ENCODE measurements at regions not wholly inside any gene's neighbourhood (a gene's known extent, or its start where the extent isn't known, plus 50 kb on each side); places are given as distances from the start of the nearest gene placed in this dataset.

DNA sequence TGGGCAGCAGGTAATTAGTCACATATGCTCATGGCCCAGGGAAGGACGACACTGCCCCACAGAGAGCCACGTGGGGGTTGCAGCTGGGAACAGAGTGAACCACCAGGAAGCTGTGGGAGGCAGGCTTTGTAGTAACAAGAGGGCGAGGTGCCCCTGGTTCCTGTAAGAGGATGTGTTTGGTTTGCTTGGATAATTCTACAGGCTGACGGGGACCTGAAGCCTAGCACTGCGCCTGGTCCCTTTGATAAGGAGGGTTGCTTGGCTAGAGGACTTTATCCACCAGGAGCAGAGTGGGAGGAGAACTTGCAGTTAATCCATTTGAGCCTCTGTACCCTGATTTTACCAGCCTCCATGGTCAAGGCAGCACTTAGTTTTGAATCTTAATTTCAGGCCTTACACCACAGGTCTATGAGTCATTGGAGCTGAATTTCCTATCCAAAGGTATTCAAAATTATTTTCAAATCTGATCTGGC is 67.4 kb upstream of the CLDN10 start (continued):
- TF ChIP-seq, protein P1, sequence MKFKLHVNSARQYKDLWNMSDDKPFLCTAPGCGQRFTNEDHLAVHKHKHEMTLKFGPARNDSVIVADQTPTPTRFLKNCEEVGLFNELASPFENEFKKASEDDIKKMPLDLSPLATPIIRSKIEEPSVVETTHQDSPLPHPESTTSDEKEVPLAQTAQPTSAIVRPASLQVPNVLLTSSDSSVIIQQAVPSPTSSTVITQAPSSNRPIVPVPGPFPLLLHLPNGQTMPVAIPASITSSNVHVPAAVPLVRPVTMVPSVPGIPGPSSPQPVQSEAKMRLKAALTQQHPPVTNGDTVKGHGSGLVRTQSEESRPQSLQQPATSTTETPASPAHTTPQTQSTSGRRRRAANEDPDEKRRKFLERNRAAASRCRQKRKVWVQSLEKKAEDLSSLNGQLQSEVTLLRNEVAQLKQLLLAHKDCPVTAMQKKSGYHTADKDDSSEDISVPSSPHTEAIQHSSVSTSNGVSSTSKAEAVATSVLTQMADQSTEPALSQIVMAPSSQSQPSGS (CRISPR knock-in tag; IDR thresholded peaks at IDR 0.05): no peak
- no peak for TF ChIP-seq ZNF23 (CRISPR knock-in tag; IDR thresholded peaks at IDR 0.05)
- TF ChIP-seq ZNF717 (CRISPR knock-in tag; IDR thresholded peaks at IDR 0.05): no peak
- no peak for TF ChIP-seq TBP (optimal IDR thresholded peaks at IDR 0.05; ENCODE audit: low read depth, low read length)
- no peak for TF ChIP-seq CREM (IDR thresholded peaks at IDR 0.05; ENCODE audit: low read depth)
- TF ChIP-seq, protein P2, sequence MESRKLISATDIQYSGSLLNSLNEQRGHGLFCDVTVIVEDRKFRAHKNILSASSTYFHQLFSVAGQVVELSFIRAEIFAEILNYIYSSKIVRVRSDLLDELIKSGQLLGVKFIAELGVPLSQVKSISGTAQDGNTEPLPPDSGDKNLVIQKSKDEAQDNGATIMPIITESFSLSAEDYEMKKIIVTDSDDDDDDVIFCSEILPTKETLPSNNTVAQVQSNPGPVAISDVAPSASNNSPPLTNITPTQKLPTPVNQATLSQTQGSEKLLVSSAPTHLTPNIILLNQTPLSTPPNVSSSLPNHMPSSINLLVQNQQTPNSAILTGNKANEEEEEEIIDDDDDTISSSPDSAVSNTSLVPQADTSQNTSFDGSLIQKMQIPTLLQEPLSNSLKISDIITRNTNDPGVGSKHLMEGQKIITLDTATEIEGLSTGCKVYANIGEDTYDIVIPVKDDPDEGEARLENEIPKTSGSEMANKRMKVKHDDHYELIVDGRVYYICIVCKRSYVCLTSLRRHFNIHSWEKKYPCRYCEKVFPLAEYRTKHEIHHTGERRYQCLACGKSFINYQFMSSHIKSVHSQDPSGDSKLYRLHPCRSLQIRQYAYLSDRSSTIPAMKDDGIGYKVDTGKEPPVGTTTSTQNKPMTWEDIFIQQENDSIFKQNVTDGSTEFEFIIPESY (CRISPR knock-in tag; IDR thresholded peaks at IDR 0.05): no peak
- TF ChIP-seq RBFOX2 (IDR thresholded peaks at IDR 0.05; ENCODE audit: low read depth, low read length): no peak
- TF ChIP-seq, protein P3, sequence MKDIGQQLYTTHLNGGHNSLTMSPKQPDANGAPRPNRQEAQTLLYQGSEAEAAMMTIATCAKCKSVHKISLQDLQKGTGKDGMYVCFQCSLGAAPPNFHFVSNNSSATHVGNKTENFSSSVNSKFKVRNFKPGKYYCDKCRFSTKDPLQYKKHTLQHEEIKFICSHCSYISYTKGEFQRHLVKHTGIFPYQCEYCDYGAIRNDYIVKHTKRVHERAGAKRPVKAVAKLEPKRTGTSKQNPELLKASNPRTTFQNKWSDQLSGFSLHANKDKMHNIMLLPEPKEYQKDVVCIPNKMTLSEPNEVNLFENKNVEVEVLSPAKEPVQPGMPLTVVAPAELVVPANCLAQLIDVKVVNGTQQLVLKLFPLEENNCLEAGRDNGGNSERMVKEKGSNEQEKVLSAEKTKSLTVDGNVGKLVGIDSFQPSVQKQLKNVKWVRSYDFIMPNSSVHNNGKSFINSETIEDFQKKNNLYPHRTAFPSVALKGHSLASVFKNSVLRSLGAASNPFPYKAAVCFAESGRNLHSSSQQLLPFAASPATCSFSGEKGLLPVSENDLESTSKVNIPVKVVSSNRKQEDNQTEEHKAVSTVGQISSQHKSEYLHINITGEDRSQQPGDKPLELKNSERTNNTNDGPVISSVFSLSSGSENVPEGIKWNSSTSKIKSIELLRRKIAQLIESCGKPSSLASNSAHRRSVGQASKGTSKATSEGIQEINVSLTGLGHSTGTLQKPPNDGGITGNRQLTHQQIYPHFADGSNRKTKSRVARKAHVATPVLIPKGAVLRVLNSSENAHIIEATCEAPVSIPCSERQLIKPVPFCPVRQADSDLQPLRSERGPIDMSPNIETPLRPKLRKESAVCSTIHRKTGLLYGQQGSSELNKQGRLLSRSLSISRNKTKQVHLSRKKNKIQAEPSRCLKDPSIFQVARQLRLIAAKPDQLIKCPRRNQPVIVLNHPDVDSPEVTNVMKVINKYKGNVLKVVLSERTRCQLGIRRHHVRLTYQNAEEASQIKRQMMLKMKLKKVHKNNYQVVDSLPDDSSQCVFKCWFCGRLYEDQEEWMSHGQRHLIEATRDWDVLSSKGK (CRISPR knock-in tag; IDR thresholded peaks at IDR 0.05): no peak
- TF ChIP-seq MBD2 (IDR thresholded peaks at IDR 0.05; ENCODE audit: borderline replicate concordance, low read depth): no peak
- TF ChIP-seq, protein P4, sequence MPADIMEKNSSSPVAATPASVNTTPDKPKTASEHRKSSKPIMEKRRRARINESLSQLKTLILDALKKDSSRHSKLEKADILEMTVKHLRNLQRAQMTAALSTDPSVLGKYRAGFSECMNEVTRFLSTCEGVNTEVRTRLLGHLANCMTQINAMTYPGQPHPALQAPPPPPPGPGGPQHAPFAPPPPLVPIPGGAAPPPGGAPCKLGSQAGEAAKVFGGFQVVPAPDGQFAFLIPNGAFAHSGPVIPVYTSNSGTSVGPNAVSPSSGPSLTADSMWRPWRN (IDR thresholded peaks at IDR 0.05; ENCODE audit: low read depth): no peak
- no peak for TF ChIP-seq SMC3 (conservative IDR thresholded peaks at IDR 0.05; ENCODE audit: insufficient read depth, low read depth, low read length)
- no peak for TF ChIP-seq EGR1 (conservative IDR thresholded peaks at IDR 0.05)
- TF ChIP-seq WHSC1 (IDR thresholded peaks at IDR 0.05; ENCODE audit: low read length): no peak
- no peak for TF ChIP-seq CBX8 (IDR thresholded peaks at IDR 0.05; ENCODE audit: borderline replicate concordance, extremely low read depth, low read depth, low read length, poor library complexity, severe bottlenecking)
- no peak for TF ChIP-seq MECOM (CRISPR knock-in tag; IDR thresholded peaks at IDR 0.05)
- TF ChIP-seq GABPB1 (CRISPR knock-in tag; IDR thresholded peaks at IDR 0.05): no peak
- TF ChIP-seq KDM1A (IDR thresholded peaks at IDR 0.05): peak; percentile 97 to 98
- no peak for TF ChIP-seq SETDB1 (IDR thresholded peaks at IDR 0.05; ENCODE audit: low read length)
- TF ChIP-seq GABPA (tag; conservative IDR thresholded peaks at IDR 0.05; ENCODE audit: low read depth): no peak
- TF ChIP-seq HNRNPL (IDR thresholded peaks at IDR 0.05; ENCODE audit: low read depth, low read length): no peak
- no peak for TF ChIP-seq LEF1 (IDR thresholded peaks at IDR 0.05)
- no peak for TF ChIP-seq HMGN3 (IDR thresholded peaks at IDR 0.05; ENCODE audit: borderline replicate concordance, extremely low read depth, insufficient read length, low read depth, low read length)
